PFSK-1 (cell line): ENCODE measurements at regions not wholly inside any gene's neighbourhood (a gene's known extent, or its start where the extent isn't known, plus 50 kb on each side); places are given as distances from the start of the nearest gene placed in this dataset.

Experiments used
- FOXP2 ChIP-seq: optimal IDR thresholded peaks from 2 replicates; pipeline ENCODE3; 2011; ENCODE audit warnings: borderline replicate concordance, control low read depth, inconsistent platforms; ENCODE audit not compliant: insufficient read depth; ENCODE audit errors: extremely low read length, extremely low read depth
- POLR2AphosphoS5 ChIP-seq: IDR thresholded peaks from 2 replicates; pipeline ENCODE4 v1.6.1; 2012; ENCODE audit warnings: low read depth, mild to moderate bottlenecking, control low read depth, low read length, moderate library complexity
- REST ChIP-seq, 2 experiments: IDR thresholded peaks; 2 replicates each; pipeline versions ENCODE4 v1.6.1 to v1.8.0; 2011 to 2012; ENCODE audit warnings: low read depth in 2 of 2, low read length in 2 of 2, control low read depth in 1 of 2, inconsistent platforms in 1 of 2, mild to moderate bottlenecking in 1 of 2, moderate library complexity in 1 of 2; ENCODE audit not compliant: insufficient read depth in 1 of 2
- SIN3A ChIP-seq: IDR thresholded peaks from 2 replicates; pipeline ENCODE4 v1.6.1; 2012; ENCODE audit warnings: mild to moderate bottlenecking, low read length, moderate library complexity, borderline replicate concordance; ENCODE audit not compliant: insufficient read depth

- TF ChIP-seq SIN3A (no peak), FOXP2 (no peak), REST (IDR thresholded peaks at IDR 0.05; ENCODE audit: insufficient read depth in 1 of 2, low read depth in 2 of 2, low read length in 2 of 2) (no peak), POLR2AphosphoS5 (no peak)
Observed at GRCh38 chr6:101181006-101181405, 212.5 kb upstream of the GRIK2 start.
